Brain microvascular endothelial cell (primary cell): ENCODE measurements at regions not wholly inside any gene's neighbourhood (a gene's known extent, or its start where the extent isn't known, plus 50 kb on each side); places are given as distances from the start of the nearest gene placed in this dataset.

Source experiments
- DNase-seq: peaks from one replicate; pipeline ENCODE4 v3.0.0-alpha.2; 2020
- H3K27ac ChIP-seq: fragments of 250-450 bp; sonication (Bioruptor Pico); 2 replicates; pipeline ENCODE4 v1.5.1; 2020; ENCODE audit warnings: mild to moderate bottlenecking, moderate library complexity
- H3K27me3 ChIP-seq: fragments of 250-450 bp; sonication (Bioruptor Pico); replicated peaks from 2 replicates; pipeline ENCODE4 v1.5.1; 2020; ENCODE audit warnings: mild to moderate bottlenecking
- H3K36me3 ChIP-seq: fragments of 250-450 bp; sonication (Bioruptor Pico); replicated peaks from 2 replicates; pipeline ENCODE4 v1.5.1; 2020; ENCODE audit warnings: mild to moderate bottlenecking
- H3K4me3 ChIP-seq: 2 replicates; pipeline ENCODE4 v1.5.1; 2011; ENCODE audit warnings: low read depth, mild to moderate bottlenecking, control low read depth, low read length, moderate library complexity
- CTCF ChIP-seq: IDR thresholded peaks from 2 replicates; pipeline ENCODE4 v1.5.1; 2011; ENCODE audit warnings: low read depth, mild to moderate bottlenecking, moderate library complexity, low read length, control low read depth, inconsistent platforms; ENCODE audit errors: missing control alignments
- in situ Hi-C: cut with HindIII; loops from 2 replicates; pipeline ENCODE4 v1.10.0; 2017; ENCODE audit warnings: low sequenced_read_pairs, low pct_ligation_motif_present

GRCh38 chr2:195520671-195521155 is 136.3 kb upstream of the SLC39A10 start:
- no peak overlapping the region for H3K4me3 ChIP-seq
- no peaks in the 10 kb centered on the region for H3K36me3 ChIP-seq
- TF ChIP-seq CTCF: peak; percentile 47
- no peaks in the 10 kb centered on the region for H3K27me3 ChIP-seq
- H3K27ac ChIP-seq: peak overlapping the region; percentile 76
- DNase-seq: peak; percentile 98
- in situ Hi-C loops: no loop called here

GRCh38 chr2:195515551-195515950 is 141.5 kb upstream of the SLC39A10 start:
- Histone ChIP-seq H3K36me3 (no peaks in the 10 kb centered on the region), H3K4me3 (no peak overlapping the region), H3K27me3 (no peaks in the 10 kb centered on the region), H3K27ac (no peak overlapping the region)
- no peak for DNase-seq
- in situ Hi-C loops: no loop called here
- no peak for TF ChIP-seq CTCF

DNA sequence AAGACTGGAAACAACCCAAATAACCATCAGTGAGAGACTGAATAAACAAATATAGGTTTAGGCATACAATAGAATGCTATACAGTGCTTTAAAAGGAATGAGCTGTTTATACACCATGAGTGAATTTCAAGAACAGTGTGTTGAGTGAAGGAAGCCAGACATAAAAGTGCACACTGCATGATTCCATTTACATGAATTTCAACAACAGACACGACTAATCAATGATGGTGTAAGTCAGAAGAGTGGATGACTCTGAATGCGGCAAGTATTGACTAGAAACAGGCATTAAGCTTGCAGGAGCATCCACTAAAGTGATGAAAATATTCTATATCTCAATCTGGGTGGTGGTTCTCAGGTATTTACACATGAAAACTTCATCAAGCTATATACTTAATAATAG is 142.7 kb upstream of the SLC39A10 start:
- H3K4me3 ChIP-seq: no peak overlapping the region
- H3K36me3 ChIP-seq: no peaks in the 10 kb centered on the region
- no peaks in the 10 kb centered on the region for H3K27me3 ChIP-seq
- in situ Hi-C loops: no loop called here
- no peak overlapping the region for H3K27ac ChIP-seq
- no peak for DNase-seq
- TF ChIP-seq CTCF: no peak

DNA sequence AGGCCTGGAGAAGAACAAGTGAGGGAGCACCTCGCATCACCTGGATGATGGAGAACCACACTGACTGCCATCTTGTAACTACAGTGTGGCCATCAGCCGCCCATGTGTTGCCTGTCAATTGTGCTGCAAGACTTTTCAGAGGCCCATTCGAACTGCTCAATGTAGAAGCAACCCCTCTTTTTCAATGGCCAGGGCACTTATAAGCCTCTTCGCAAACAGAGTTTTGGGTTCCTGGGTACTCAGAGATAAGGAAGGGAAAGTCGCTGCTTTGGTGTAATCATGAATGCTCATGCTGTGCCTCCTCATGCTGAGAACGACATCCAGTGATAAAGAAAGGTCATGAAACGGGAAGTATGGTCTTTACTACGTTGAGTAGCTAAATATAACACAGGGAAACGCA is 143.9 kb upstream of the SLC39A10 start:
- no peak for TF ChIP-seq CTCF
- Histone ChIP-seq H3K4me3 (no peak overlapping the region), H3K36me3 (no peaks in the 10 kb centered on the region), H3K27ac (no peak overlapping the region), H3K27me3 (no peaks in the 10 kb centered on the region)
- no peak for DNase-seq
- in situ Hi-C loops: no loop called here

GRCh38 chr2:195509551-195509950 is 147.5 kb upstream of the SLC39A10 start:
- DNase-seq: no peak
- Histone ChIP-seq H3K27ac (no peak overlapping the region), H3K27me3 (no peaks in the 10 kb centered on the region), H3K4me3 (no peak overlapping the region), H3K36me3 (no peaks in the 10 kb centered on the region)
- TF ChIP-seq CTCF: no peak
- in situ Hi-C loops: no loop called here

DNA sequence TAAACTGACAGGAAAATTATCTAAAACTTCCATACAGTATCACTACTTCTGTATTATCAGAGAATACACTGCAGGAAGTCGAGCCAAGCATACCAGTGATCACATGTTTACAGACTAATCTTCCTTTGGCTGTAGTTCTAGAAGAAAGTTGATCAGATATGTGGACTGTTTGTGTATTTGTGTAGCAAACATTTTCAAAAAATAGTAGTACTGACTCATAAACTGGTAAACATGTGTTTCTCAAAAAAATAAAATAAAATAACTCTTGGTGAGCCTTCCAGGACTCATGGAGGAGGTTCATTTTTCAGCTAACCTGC is 148.9 kb upstream of the SLC39A10 start:
- in situ Hi-C loops: no loop called here
- DNase-seq: no peak
- H3K27ac ChIP-seq: no peak overlapping the region
- H3K4me3 ChIP-seq: no peak overlapping the region
- H3K36me3 ChIP-seq: no peaks in the 10 kb centered on the region
- no peak for TF ChIP-seq CTCF
- H3K27me3 ChIP-seq: no peaks in the 10 kb centered on the region
